AG04450 (cell line): ENCODE measurements at regions not wholly inside any gene's neighbourhood (a gene's known extent, or its start where the extent isn't known, plus 50 kb on each side); places are given as distances from the start of the nearest gene placed in this dataset.
"Not testable (repeated sequence)": the region's sequence is repeated elsewhere in the genome, so short reads cannot be mapped to it uniquely, and the experiment has no call there.

Experiments used
- CTCF ChIA-PET: fragments of 300-600, 350-600 bp; formaldehyde crosslinking; extraction: SDS; loops from one replicate; lab custom pipeline; 2022; ENCODE audit warnings: antibody characterized with exemption, inconsistent platforms; lab: Charles Lee
- POLR2A ChIA-PET: fragments of 350-600 bp; formaldehyde crosslinking; extraction: SDS; loops from one replicate; lab custom pipeline; 2021; ENCODE audit warnings: antibody characterized with exemption, inconsistent platforms; lab: Yijun Ruan, JAX
- DNase-seq: peaks from one replicate; pipeline ENCODE4 v3.0.0-alpha.2; 2011; ENCODE audit warnings: low read depth, low spot score
- H3K27ac ChIP-seq: one replicate; pipeline ENCODE4 v1.5.1; 2012; ENCODE audit warnings: low read depth, low read length, control low read depth
- H3K27me3 ChIP-seq: one replicate; pipeline ENCODE4 v1.6.0; 2012; ENCODE audit warnings: low read length; ENCODE audit not compliant: control insufficient read depth, insufficient read depth
- H3K4me3 ChIP-seq: 2 replicates; pipeline ENCODE4 v1.5.1; 2011; ENCODE audit warnings: mild to moderate bottlenecking, low read depth, low read length, control low read depth
- H3K9me3 ChIP-seq: 2 replicates; pipeline ENCODE4 v1.5.1; 2012; ENCODE audit warnings: low read length; ENCODE audit not compliant: control insufficient read depth, insufficient read depth
- CTCF ChIP-seq: IDR thresholded peaks from 2 replicates; pipeline ENCODE4 v1.5.1; 2011; ENCODE audit warnings: low read depth, low read length, control low read depth, inconsistent platforms

DNA sequence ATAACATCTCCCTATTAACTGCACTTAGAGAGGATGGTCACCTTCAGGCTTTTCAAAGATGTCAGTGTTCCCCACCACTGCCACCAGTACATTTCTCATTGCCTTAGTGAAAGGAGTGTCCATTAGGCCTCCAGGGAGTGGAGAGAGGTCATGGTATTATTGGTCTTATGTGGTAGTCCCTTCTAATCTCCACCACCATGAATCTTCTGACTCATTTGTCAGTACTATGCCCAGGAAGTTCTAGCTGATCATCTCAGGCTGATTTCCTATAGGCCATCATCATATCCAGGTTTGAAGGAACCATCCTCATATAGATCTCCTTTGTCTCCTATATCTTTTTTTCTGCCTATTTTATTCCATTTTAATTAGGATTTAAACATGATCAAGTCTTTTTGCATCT, 221.5 kb downstream of the CYB561 start:
- CTCF ChIA-PET = no interaction called here
- H3K9me3 ChIP-seq = no peaks in the 10 kb centered on the region
- no peaks in the 10 kb centered on the region for H3K27me3 ChIP-seq
- POLR2A ChIA-PET = no interaction called here
- no peak overlapping the region for H3K27ac ChIP-seq
- no peak for DNase-seq
- H3K4me3 ChIP-seq = no peak overlapping the region
- no peak for TF ChIP-seq CTCF

DNA sequence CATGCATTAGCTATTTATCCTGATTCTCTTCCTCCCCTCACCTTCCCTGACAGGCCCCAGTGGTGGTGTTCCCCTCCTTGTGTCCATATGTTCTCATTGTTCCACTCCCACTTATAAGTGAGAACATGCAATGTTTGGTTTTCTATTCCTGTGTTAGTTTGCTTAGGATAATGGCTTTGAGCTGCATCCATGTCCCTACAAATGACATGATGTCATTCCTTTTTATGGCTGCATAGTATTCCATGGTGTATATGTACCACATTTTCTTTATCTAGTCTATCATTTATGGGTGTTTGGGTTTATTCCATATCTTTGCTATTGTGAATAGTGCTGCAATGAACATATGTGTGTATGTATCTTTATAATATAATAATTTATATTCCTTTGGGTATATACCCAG, 219.4 kb downstream of the CYB561 start:
- CTCF ChIA-PET, H3K4me3 ChIP-seq, DNase-seq, H3K27me3 ChIP-seq, H3K9me3 ChIP-seq, H3K27ac ChIP-seq, POLR2A ChIA-PET: not testable (repeated sequence)

DNA sequence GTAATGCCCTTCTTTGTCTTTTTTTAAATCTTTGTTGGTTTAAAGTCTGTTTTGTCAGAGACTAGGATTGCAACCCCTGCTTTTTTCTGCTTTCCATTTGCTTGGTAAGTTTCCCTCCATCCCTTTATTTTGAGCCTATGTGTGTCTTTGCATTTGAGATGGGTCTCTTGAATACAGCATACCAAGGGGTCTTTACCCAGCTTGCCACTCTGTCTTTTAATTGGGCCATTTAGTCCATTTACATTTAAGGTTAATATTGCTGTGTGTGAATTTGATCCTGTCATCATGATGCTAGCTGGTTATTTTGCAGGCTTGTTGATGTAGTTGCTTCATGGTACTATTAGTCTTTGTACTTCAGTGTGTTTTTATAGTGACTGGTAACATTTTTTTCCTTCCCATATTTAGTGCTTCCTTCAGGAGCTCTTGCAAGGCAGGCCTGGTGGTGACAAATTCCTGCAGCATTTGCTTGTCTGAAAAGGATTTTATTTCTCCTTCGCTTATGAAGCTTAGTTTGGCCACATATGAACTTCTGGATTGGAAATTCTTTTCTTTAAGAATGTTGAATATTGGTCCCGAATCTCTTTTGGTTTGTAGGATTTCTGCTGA, 215.0 kb downstream of the CYB561 start:
- H3K4me3 ChIP-seq, H3K27ac ChIP-seq, DNase-seq, H3K27me3 ChIP-seq, CTCF ChIA-PET, POLR2A ChIA-PET: not testable (repeated sequence)
- peaks cover 13% of the 10 kb centered on the region for H3K9me3 ChIP-seq

GRCh38 chr17:63232565-63233310, 213.4 kb downstream of the CYB561 start:
- DNase-seq = no peak
- H3K27ac ChIP-seq = no peak overlapping the region
- peaks cover 13% of the 10 kb centered on the region for H3K9me3 ChIP-seq
- CTCF ChIA-PET = no interaction called here
- H3K27me3 ChIP-seq = no peaks in the 10 kb centered on the region
- POLR2A ChIA-PET = no interaction called here
- H3K4me3 ChIP-seq = no peak overlapping the region
- no peak for TF ChIP-seq CTCF

DNA sequence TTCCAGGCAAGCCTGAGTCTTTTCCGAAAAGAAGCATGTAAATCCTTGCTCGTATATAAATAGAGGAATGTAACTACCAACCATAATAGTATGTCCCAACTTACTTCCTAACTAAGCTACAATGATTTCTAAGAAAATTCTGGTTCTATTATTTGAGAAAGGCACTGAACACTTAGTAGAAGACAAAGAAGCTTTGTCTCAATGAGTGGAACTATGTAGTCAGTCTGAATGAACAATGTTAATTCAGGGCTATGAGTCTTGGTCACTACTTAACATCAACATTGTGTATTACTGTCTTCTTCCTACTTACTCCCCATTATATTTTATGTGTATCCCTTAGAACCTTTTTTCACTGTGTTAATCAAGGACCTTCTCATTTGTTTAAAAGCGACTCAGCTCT, 206.0 kb downstream of the CYB561 start:
- POLR2A ChIA-PET = interaction anchor here (0.5 kb wide), 1 partner anchor 89 kb away, joined by 5 read pairs; no protein-coding TSS in a partner anchor
- Histone ChIP-seq H3K4me3 (no peak overlapping the region), H3K27ac (no peak overlapping the region), H3K9me3 (no peaks in the 10 kb centered on the region), H3K27me3 (no peaks in the 10 kb centered on the region)
- no peak for TF ChIP-seq CTCF
- no peak for DNase-seq
- CTCF ChIA-PET = interaction anchor here (1.7 kb wide), 1 partner anchor 166 kb away, joined by 5 read pairs; no protein-coding TSS in a partner anchor

GRCh38 chr17:63246344-63246743, 199.8 kb downstream of the CYB561 start:
- POLR2A ChIA-PET = no interaction called here
- Histone ChIP-seq H3K27ac (no peak overlapping the region), H3K27me3 (no peaks in the 10 kb centered on the region), H3K4me3 (no peak overlapping the region), H3K9me3 (no peaks in the 10 kb centered on the region)
- CTCF ChIA-PET = no interaction called here
- no peak for TF ChIP-seq CTCF
- no peak for DNase-seq
